HG02885 (cell line): ENCODE measurements at regions not wholly inside any gene's neighbourhood (a gene's known extent, or its start where the extent isn't known, plus 50 kb on each side); places are given as distances from the start of the nearest gene placed in this dataset.

ENCODE experiments used
- ATAC-seq: cut with Tn5 transposase; IDR thresholded peaks from one replicate; pipeline ENCODE4 v1.9.1; 2021; ENCODE audit warnings: mild to moderate bottlenecking; ENCODE audit not compliant: unreplicated experiment, poor library complexity

DNA sequence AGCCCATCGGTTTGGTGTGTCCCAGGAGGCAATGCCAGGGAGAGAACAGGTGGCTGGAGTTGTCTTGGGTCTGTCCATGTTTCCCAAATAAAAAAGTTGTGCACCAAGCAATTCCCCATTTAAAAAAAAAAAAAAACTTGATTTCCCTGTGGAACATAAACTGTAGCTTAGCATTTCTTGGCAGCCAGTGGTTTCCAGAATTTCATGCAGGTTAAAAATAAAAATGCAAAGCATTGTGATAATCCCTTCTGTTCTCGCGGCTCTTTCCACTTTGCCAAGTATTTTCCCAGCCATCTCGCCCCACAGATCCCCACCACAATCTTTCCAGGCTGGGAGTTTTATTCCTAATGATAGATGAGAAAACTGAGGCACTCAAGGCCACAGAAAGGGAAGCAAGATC lies 51.4 kb upstream of the MSX1 start:
- no peak for ATAC-seq

DNA sequence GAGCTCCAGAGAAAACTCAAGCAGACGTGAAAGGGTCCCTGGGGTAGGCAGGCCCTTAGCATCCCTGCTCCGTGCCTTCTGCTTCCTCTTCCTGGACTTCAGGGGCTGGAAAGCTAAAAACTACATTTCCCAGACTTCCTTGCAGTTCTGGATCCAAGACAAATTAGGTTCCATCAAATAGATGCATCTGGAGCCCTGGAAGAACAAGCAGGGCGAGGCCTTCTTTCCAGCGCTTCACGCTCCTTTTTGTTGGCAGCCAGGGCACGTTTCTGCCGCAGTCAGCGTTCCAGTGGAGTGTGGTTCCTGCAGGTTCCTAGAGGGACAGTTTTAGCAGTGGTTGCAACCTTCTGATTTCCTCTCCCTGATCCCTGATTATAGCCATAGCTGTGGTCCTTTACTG lies 53.6 kb upstream of the MSX1 start:
- no peak for ATAC-seq

DNA sequence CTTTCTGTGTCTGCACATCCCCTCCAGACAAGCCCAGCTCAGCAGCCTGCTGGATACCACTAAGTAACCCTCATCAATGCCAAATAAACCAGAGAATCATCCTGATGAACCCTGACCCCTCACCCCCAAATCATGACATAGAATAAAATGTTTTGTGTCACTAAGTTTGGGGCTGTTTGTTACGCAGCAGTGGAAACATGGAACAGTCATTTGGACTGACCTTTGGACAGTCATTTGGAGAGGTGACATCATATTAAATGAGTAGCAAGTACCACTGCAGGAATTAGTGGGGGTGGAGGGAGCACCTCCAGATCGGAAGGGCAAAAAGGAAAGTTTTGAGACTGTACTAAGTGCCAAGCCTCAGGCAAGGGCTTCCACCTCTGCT lies 55.6 kb upstream of the MSX1 start:
- ATAC-seq, result no peak

DNA sequence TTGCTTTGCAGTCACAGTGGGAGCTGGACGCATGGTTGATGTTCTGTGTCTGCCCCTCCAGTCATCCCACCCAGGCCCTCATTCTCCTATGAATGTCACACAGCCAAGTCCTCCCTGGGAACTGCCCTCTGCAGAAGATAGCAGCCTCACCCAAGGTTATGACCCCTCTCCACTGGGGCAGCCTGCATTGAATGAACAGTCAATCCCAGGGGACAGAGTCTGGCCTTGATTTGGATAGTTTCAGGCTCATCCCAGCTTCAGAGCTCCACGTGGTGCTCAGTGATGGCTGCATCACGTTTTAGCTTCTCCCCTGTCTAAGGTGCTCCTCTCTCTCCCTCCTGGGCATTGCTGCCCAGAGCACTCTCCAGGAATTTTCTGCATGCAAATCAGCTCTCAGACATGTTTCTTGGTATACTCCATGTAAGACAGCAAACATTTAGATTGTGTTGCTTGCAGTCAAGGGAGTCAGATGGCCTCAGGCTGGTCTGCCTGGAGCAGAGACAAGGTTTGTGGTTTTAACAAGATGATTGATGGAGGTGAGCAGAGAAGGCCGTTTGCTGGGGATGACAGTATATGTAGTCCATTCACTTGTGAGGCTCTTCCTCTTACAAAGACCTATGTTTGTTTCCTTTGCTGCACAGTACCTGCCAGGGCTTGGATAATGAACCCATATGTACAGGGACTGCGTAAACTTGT lies 56.1 kb upstream of the MSX1 start:
- no peak for ATAC-seq

DNA sequence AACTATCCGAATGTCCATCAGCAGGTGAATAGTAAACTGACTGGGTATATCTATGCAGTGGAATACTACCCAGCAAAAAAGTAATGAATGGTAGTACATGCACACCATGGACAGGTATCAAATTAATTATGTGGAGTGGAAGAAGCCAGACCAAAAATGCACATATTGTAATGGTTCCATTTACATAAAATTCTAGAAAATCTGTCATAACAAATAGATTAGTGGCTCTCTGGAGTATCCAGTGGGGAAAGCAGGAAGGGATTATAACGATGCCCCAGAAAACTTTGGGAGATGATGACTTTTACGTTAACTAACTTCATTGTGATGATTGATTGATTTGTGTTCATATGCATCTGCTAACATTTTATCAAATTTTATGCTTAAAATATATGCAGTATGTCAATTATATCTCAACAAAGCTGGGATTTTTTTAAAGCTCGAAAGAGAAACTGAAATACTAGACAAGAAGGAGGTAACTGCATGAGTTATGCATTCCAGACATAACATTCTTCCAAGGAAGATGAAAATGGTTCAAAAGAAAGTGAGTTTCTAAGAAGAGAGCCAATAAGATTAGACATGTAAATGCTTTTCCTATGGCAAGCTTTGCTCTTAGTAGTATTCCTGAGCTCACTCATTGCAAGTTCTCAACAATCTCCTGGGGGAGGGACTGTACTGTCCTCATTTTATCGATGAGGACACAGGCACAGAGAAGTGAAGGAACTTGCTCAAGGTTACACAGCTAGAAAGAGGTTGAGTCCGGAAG lies 58.6 kb upstream of the MSX1 start:
- ATAC-seq, result no peak

DNA sequence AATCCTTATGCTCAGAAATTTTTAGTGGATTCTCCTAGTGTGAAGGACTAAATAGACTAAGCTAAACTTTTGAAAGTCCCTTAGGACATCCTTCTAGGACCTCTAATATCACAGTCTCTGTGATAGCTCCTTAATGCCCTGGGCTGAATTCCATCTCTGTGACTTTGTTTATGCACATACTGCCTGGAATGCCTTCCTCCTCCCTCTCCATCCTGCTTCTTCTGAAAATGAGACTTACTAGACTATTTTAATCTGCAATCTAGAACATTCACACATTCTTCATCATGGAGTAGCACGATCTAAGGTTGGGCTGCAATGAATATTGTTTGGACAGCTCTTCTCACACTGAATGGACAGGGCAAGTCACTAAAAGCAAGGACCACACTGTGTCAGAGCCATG lies 65.0 kb upstream of the MSX1 start:
- no peak for ATAC-seq

DNA sequence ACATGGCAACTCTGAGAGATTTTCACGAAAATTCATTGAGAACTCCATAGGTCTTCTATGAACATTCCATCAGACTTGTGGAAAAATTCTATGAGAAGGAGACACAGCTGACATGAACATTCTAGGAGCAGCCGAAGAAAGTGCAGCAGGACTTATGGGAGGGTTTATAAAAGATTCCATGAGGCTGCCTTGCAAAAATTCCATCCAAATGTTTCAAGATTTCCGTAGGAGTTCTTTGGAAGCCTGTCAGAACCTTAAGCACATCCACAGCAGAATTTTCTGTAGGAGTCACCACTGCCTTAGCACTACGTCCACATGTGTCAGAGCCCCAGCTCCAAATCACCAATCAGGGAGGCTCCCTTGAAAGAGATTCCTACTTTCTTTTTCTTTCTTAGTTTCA lies 67.0 kb upstream of the MSX1 start:
- no peak for ATAC-seq

DNA sequence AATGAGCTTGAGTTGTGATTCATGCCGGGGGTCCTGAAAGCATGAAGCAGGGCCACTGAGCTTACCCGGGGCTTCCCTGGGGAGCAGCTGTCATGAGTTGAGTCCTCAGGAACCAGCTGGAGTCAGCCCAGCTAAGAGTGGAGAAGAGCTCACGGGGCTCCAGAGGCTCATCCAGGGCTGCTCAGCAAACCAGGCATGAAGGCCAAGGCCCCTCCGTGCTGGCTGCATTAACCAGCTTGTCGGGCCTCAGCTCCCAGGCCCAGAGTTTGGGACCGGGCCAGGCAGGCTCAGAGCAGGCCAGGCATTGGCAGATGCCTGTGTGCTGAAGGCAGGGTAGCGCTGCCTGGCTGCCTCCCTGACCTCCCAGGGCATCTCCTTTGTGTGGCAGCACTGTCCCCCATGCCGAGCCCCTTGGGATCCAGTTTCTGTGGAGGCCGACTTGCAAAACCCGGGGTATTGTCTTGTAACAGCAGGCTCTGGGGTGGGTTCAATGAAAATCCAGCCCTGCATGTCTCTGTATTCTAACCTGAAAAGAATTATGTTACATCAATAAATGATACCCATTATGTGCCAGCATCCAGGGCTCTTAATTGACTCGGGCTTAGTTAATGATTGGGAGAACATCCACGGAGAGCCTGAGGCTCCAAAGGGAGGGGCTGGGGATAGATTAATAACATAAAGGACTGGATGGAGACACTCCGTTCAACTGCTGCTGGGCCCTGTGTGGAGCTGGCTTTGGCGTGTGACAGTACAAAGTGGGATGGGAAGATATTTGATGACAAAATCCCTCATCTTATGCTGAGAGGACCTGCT lies 68.0 kb upstream of the MSX1 start:
- no peak for ATAC-seq

DNA sequence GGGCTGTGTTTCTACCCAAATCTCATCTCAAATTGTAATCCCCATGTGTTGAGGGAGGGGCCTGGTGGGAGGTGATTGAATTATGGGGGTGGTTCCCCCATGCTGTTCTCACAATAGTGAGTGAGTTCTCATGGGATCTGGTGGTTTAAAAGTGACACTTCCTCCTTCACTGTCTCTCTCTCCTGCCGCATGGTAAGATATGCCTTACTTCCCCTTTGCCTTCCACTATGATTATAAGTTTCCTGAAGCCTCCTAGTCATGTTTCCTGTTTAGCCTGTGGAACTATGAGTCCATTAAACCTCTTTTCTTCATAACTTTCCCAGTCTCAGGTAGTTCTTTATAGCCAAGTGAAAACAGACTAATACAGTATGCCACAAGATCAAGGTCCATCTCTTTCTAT lies 70.0 kb upstream of the MSX1 start:
- no peak for ATAC-seq

DNA sequence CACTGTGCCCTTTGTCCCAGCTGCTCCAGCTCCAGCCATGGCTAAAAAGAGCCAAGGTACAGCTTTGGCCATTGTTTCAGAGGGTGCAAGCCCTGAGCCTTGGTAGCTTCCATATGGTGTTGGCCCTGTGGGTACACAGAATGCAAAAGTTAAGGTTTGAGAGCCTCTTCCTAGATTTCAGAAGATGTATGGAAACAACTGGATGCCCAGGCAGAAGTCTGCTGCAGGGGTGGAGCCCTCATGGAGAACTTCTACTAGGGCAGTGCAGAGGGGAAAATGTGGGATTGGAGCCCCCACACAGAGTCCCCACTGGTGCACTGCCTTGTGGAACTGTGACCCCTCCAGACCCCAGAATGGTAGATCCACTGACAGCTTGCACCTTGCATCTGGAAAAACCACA lies 70.9 kb upstream of the MSX1 start:
- ATAC-seq, result no peak

DNA sequence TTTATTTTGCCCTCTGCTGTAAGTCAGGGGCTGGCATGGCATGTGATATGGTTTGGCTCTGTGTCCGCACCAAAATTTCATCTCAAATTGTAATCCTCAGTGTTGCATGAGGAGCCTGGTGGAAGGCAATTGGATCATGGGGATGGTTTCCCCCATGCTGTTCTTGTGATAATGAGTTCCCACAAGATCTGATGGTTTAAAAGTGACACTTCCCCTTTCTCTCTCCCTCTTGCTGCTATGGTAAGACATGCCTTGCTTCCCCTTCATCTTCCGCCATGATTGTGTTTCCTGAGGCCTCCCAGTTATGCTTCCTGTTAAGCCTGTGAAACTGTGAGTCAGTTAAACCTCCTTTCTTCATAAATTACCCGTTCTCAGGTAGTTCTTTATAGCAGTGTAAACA lies 72.0 kb upstream of the MSX1 start:
- ATAC-seq, result no peak

DNA sequence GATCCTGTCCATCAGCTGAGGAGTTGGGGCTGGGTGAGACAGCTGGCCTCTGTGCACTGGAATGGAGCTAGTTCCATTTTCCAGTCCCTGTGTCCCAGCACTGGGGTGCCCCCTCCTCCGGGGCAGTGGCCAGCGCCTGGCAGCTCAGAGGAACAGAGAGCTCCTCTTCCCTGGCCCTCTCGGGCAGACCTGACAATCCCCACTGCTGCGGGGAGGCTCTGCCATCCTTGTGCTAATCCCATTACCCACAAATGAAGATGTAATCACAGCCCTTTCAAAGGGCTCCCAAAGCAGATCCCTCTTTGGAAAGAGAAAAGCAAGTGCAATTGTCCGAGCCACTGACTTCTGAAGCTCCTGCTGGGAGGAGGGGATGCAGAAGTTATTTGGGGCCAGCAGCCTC lies 75.1 kb upstream of the MSX1 start:
- no peak for ATAC-seq

DNA sequence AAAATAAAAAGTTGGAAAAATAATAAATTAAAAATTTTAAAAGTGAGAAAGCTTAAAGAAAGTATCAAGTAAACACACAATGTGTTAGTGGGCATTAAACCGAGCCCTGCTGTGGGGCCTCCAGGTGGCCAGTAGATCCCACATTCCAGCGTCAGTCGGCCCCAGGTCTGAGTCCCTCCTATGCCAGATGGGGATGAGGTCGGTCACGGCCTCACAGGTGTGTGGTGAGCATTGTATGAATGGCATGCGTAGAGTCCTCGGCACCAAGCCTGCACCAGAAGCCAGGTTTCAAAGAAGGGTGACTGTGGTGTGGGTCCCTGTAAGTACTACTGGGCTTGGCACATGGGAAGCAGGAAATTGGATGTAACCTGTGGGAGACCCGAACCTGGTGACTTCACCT lies 75.6 kb upstream of the MSX1 start:
- no peak for ATAC-seq

DNA sequence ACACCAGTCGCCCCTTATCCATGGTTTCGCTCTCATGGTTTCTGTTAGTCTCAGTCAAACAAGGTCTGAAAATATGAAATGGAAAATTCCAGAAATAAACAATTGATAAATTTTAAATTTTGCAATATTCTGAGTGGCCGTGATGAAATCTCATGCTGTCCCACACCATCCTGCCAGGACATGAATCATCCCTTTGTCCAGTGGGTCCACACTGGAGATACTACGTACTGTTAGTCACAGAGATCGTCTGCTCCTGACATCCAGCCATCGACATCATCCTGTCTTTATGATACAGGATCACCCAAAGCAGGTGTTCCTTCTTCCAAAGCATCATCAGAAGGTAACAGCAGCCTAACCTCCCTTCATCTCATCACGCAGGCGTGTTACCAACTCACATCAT lies 76.5 kb upstream of the MSX1 start:
- ATAC-seq, result no peak

DNA sequence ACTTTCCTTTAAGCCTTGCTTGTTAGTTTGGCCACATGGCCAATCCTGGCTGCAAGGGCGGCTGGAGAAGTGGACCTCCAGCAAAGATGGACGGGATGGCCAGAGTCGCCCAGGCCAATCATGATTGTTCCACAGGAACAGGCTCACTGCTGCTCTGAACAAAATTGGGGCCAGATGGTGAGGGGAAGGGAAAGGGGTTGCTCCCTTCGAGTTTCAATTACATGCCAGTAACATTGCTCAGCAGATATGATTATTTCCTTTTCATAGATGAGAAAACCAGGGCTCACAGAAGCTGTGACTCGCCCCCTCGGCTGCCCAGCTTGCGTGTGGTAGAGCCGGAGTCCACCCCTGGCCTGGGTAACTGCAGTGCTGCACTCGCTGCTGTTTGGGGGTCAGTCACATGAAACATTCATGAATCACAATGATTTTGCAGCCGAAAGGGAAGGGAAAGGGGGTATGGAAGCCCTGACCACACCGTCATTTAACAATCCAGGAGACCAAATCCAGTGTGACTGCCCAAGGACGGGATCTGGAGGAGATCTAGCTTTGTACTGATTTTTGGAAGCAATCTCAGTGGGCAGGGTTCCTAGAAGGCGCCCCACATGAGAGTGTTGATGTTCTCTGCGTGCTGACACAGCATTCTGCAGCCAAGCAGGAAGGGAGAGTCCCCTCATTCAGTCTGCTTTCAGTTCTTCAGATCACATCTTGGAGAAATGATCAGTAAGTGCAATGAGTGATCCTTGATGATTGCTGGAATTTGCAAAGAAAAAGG lies 77.3 kb upstream of the MSX1 start:
- no peak for ATAC-seq

DNA sequence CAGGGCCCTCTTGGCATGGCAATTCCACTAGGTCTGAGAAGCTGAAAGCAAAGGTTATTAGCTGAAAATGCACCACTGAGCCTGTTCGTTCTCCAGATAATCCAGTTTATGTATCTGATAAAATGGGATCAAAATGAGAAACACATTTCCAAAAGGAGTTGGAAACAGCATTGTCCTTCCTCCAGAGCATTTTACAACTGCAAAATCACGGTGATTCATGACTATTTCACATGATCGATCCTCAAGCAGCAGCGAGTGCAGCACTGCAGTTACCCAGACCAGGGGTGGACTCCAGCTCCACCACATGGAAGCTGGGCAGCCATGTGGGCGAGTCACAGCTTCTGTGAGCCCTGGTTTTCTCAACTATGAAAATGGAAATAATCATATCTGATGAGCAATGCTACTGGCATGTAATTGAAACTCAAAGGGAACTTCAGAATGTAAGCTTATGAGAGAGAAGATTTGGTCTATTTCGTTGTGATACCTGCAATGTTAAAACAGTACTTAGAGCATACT lies 78.7 kb upstream of the MSX1 start:
- ATAC-seq, result no peak

DNA sequence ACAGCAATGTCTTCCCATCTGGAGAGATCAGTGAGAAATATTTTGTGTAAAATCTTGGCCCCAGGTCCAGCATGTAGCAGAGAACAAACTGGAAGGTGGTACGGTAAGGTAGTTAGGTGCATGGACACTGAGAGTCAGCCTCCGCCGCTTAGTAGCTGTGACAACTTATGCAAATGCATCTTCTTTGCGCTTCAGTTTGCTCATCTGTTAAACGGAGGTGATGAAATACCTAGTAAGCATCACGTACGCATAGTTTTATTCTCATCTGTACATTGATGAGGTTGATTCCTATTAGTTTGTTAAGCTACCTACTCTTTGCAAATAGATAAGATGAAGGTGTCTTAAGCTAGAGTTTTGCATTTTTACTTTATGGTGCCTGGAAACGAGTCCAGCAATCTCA lies 80.0 kb upstream of the MSX1 start:
- ATAC-seq, result no peak

DNA sequence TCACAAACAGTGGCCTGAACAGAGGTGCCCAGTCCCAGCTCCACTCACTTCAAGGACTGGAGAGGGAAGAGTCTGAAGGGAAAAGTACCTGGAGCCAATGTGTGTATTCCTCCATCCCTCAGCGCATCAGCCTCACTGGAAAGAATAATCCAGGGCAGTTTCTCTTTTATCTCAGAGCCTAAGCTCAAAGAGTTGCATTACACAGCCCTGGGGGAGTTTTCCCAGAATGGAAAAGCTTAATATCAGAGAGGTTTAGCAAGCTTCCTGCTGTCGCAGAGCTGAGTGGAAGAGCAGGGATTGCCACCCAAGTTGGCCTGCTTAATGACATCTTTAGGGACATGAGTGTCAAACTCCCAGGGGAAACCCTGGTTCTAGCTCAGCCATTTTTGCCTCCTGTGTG lies 80.4 kb upstream of the MSX1 start:
- ATAC-seq, result no peak

DNA sequence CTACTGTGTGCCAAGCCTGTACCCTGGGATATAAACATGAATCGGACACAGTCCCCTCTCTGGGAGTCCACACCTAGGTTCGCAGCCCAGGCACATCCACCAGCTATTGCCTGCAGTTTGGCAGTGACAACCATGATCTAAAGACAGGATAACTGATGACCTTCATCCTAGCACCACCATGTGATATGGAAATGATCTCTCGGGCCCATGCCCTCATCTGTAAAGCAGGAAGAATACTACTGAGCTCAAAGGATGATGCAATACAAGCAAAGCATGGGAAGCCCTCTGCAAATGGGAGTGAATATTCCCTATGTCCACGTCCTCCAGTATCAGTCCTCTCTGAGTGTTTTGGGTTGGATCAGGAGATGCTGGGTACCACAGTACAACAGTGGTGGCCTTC lies 80.9 kb upstream of the MSX1 start:
- no peak for ATAC-seq

DNA sequence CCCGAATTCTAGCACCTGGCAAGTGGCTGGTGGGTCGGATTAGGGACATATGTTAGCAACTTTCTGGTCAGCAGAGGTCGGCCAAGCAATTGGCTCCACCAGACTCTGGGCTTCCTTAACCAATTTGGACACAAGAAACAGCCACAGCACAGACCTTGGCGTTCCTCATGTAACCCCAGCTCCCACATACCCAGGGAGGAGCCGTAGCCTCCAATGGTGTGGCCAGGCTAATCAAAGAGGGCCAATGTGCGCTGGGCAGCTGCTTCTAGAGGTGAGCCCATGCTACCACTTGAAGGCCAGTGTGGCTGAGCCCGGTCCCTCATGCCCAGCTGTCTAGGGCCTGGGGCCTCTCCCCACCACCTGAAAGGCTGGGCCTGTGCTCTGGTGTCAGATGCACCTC lies 82.5 kb upstream of the MSX1 start:
- ATAC-seq, result no peak

DNA sequence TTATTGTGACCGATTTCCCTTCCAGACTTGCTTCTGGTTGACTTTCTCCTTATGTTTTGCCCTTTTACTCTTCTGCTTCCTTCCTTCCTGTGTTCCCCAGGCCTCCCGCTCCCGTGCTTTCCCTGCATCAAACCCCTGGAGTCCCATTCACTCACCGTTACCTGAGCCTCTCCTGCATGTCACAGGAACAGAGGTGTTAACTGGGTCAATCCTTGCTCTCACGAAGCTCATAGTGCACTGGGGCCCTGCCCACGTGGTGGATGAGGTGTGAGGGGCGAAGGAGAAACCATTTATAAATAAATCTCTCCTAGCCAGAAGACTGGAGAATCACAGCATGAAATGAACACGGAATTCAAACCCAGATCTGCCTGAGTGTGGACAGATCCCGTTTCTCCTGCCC lies 83.1 kb upstream of the MSX1 start:
- ATAC-seq, result no peak
